IMR-90 (cell line): ENCODE measurements at regions not wholly inside any gene's neighbourhood (a gene's known extent, or its start where the extent isn't known, plus 50 kb on each side); places are given as distances from the start of the nearest gene placed in this dataset.

Experiments used
- ATAC-seq: fragments of 200-7000 bp; cut with Tn5 transposase; 2 replicates; pipeline ENCODE4 v1.9.1; 2020; ENCODE audit warnings: low read depth, mild to moderate bottlenecking, moderate library complexity
- BruUV-seq: library from RNA; stranded (reverse); fragments of 400-500 nt; replicated peaks from 2 replicates; lab custom pipeline; 2021; lab: Mats Ljungman, UMichigan
- CTCF ChIA-PET: fragments of 300-600 bp; formaldehyde crosslinking; extraction: SDS; loops from one replicate; lab custom pipeline; 2021; ENCODE audit warnings: antibody characterized with exemption; lab: Yijun Ruan, JAX
- POLR2A ChIA-PET: fragments of 300-600 bp; sonication (Branson Sonifier 250); formaldehyde crosslinking; loops from one replicate; lab custom pipeline; 2022; ENCODE audit warnings: antibody characterized with exemption; ENCODE audit not compliant: unreplicated experiment; lab: Charles Lee
- DNase-seq: peaks from one replicate; pipeline ENCODE4 v3.0.0; 2013
- H2AFZ ChIP-seq: replicated peaks from 2 replicates; pipeline ENCODE3; 2013; ENCODE audit warnings: low read length, mild to moderate bottlenecking; ENCODE audit not compliant: poor library complexity
- H2AK5ac ChIP-seq: 2 replicates; pipeline ENCODE4 v1.6.1; 2013; ENCODE audit warnings: low read depth, low read length, inconsistent platforms
- H2AK9ac ChIP-seq: replicated peaks from 2 replicates; pipeline ENCODE3; 2013; ENCODE audit warnings: mild to moderate bottlenecking, low read depth, low read length, moderate library complexity; ENCODE audit not compliant: poor library complexity
- H2BK120ac ChIP-seq: 2 replicates; pipeline ENCODE4 v1.6.1; 2013; ENCODE audit warnings: low read depth, low read length, inconsistent platforms
- H2BK15ac ChIP-seq: 3 replicates; pipeline ENCODE4 v1.6.1; 2013; ENCODE audit warnings: low read depth, low read length, inconsistent platforms
- H2BK20ac ChIP-seq: 2 replicates; pipeline ENCODE4 v1.6.1; 2013; ENCODE audit warnings: low read depth, mild to moderate bottlenecking, inconsistent platforms, low read length, moderate library complexity
- H2BK5ac ChIP-seq: 2 replicates; pipeline ENCODE4 v1.6.1; 2013; ENCODE audit warnings: mild to moderate bottlenecking, low read depth, low read length, inconsistent platforms; ENCODE audit not compliant: poor library complexity, severe bottlenecking
- H3K14ac ChIP-seq: replicated peaks from 2 replicates; pipeline ENCODE4 v1.6.1; 2013; ENCODE audit warnings: low read depth, low read length, inconsistent platforms
- H3K18ac ChIP-seq: 2 replicates; pipeline ENCODE4 v1.6.1; 2013; ENCODE audit warnings: low read depth, low read length, control low read depth
- H3K23ac ChIP-seq: 2 replicates; pipeline ENCODE4 v1.6.1; 2013; ENCODE audit warnings: low read depth, low read length, inconsistent platforms
- H3K27ac ChIP-seq: 2 replicates; pipeline ENCODE4 v1.5.1; 2013; ENCODE audit warnings: mild to moderate bottlenecking, control low read depth, low read length; ENCODE audit not compliant: insufficient read depth
- H3K27me3 ChIP-seq: 2 replicates; pipeline ENCODE4 v1.6.1; 2013; ENCODE audit warnings: low read length; ENCODE audit not compliant: control insufficient read depth, insufficient read depth
- H3K36me3 ChIP-seq: 2 replicates; pipeline ENCODE4 v1.6.1; 2013; ENCODE audit warnings: low read length, mixed read lengths; ENCODE audit not compliant: control insufficient read depth, insufficient read depth
- H3K4ac ChIP-seq: 2 replicates; pipeline ENCODE4 v1.6.1; 2013; ENCODE audit warnings: low read depth, low read length, inconsistent platforms
- H3K4me1 ChIP-seq: 2 replicates; pipeline ENCODE4 v1.6.1; 2013; ENCODE audit warnings: low read length, mixed read lengths; ENCODE audit not compliant: control insufficient read depth, insufficient read depth
- H3K4me2 ChIP-seq: 2 replicates; pipeline ENCODE4 v1.6.1; 2013; ENCODE audit warnings: low read depth, mild to moderate bottlenecking, control low read depth, low read length, moderate library complexity
- H3K4me3 ChIP-seq: 2 replicates; pipeline ENCODE4 v1.5.1; 2013; ENCODE audit warnings: low read depth, mild to moderate bottlenecking, control low read depth, low read length, moderate library complexity; ENCODE audit not compliant: insufficient read depth
- H3K56ac ChIP-seq: 2 replicates; pipeline ENCODE4 v1.6.1; 2013; ENCODE audit warnings: low read length, inconsistent platforms; ENCODE audit not compliant: insufficient read depth; ENCODE audit errors: extremely low read depth
- H3K79me1 ChIP-seq, 2 experiments: 2 replicates each; pipeline ENCODE4 v1.6.1; 2013; ENCODE audit warnings: low read length in 2 of 2, inconsistent platforms in 1 of 2, low read depth in 1 of 2
- H3K9ac ChIP-seq: 2 replicates; pipeline ENCODE4 v1.6.1; 2013; ENCODE audit warnings: low read depth, low read length, control low read depth
- H3K9me1 ChIP-seq: 2 replicates; pipeline ENCODE4 v1.6.1; 2013; ENCODE audit warnings: low read length, inconsistent platforms; ENCODE audit not compliant: insufficient read depth
- H3K9me3 ChIP-seq: 2 replicates; pipeline ENCODE4 v1.6.1; 2013; ENCODE audit warnings: low read length; ENCODE audit not compliant: control insufficient read depth, insufficient read depth
- H4K20me1 ChIP-seq: 2 replicates; pipeline ENCODE4 v1.6.1; 2013; ENCODE audit warnings: low read length, inconsistent platforms; ENCODE audit not compliant: insufficient read depth
- H4K5ac ChIP-seq: 2 replicates; pipeline ENCODE4 v1.6.1; 2013; ENCODE audit warnings: mild to moderate bottlenecking, low read depth, low read length, control low read depth
- H4K8ac ChIP-seq, 2 experiments: 2 replicates each; pipeline ENCODE4 v1.6.1; 2013; ENCODE audit warnings: low read depth in 2 of 2, low read length in 2 of 2, control low read depth in 1 of 2, inconsistent platforms in 1 of 2
- H4K91ac ChIP-seq: 2 replicates; pipeline ENCODE4 v1.6.1; 2013; ENCODE audit warnings: low read depth, low read length, inconsistent platforms; ENCODE audit not compliant: insufficient read depth
- BHLHE40 ChIP-seq: fragments of 150-350 bp; IDR thresholded peaks from 2 replicates; pipeline ENCODE4 v1.6.1; 2016; ENCODE audit warnings: mild to moderate bottlenecking, low read depth, low read length
- CEBPB ChIP-seq: IDR thresholded peaks from 2 replicates; pipeline ENCODE4 v1.6.1; 2012; ENCODE audit warnings: low read depth, low read length, improper control_type of control experiment
- CHD1 ChIP-seq: IDR thresholded peaks from 2 replicates; pipeline ENCODE4 v1.6.1; 2012; ENCODE audit warnings: low read depth, low read length, improper control_type of control experiment
- MXI1 ChIP-seq: IDR thresholded peaks from 2 replicates; pipeline ENCODE4 v1.6.1; 2012; ENCODE audit warnings: low read depth, mild to moderate bottlenecking, low read length, moderate library complexity, borderline replicate concordance
- NFE2L2 ChIP-seq: fragments of 150-350 bp; IDR thresholded peaks from 2 replicates; pipeline ENCODE4 v1.6.1; 2016; ENCODE audit warnings: low read depth, mild to moderate bottlenecking, low read length
- RAD21 ChIP-seq: IDR thresholded peaks from 2 replicates; pipeline ENCODE4 v1.6.1; 2012; ENCODE audit warnings: low read length, improper control_type of control experiment
- RCOR1 ChIP-seq: IDR thresholded peaks from 2 replicates; pipeline ENCODE4 v1.6.1; 2012; ENCODE audit warnings: mild to moderate bottlenecking, low read length, improper control_type of control experiment; ENCODE audit not compliant: insufficient replicate concordance
- RFX5 ChIP-seq: IDR thresholded peaks from 2 replicates; pipeline ENCODE4 v1.8.0; 2012; ENCODE audit warnings: low read depth, mild to moderate bottlenecking, low read length, moderate library complexity
- SMC3 ChIP-seq: fragments of 150-350 bp; IDR thresholded peaks from 2 replicates; pipeline ENCODE4 v1.6.1; 2016; ENCODE audit warnings: low read depth, mild to moderate bottlenecking, antibody characterized with exemption, low read length, moderate library complexity
- WGBS, 2 experiments: methylation state at CpG; one replicate each; pipeline versions ENCODE4 v1.1.5 to v1.1.7; 2013; ENCODE audit warnings: missing lambda C conversion rate in 2 of 2; ENCODE audit not compliant: insufficient read length in 1 of 2; ENCODE audit errors: extremely low coverage in 2 of 2; 5-methylcytosine and 5-hydroxymethylcytosine counted together
- dilution Hi-C: fragments of 300-500 bp; cut with HindIII; formaldehyde crosslinking; loops from one replicate; pipeline ENCODE4 v1.14.3; 2018; ENCODE audit warnings: low sequenced_read_pairs; ENCODE audit not compliant: unreplicated experiment
- in situ Hi-C: fragments of 300-500 bp; cut with MboI; formaldehyde crosslinking; loops from 3 replicates; pipeline ENCODE4 v1.14.3; 2019; ENCODE audit warnings: low sequenced_read_pairs, inconsistent platforms, mixed read lengths
- intact Hi-C: fragments of 100-400 bp; cut with micrococcal nuclease; formaldehyde crosslinking; loops from 2 replicates; pipeline ENCODE4 v1.10.0; 2022
- TF ChIP-seq, protein P1 (sequence below): conservative IDR thresholded peaks from 2 replicates; pipeline ENCODE4 v1.5.1; 2012; ENCODE audit warnings: mild to moderate bottlenecking, low read depth, low read length, improper control_type of control experiment
- TF ChIP-seq, protein P2 (sequence below): fragments of 150-350 bp; IDR thresholded peaks from 2 replicates; pipeline ENCODE4 v1.6.1; 2017; ENCODE audit warnings: mild to moderate bottlenecking, antibody characterized with exemption, low read length, low read depth

DNA sequence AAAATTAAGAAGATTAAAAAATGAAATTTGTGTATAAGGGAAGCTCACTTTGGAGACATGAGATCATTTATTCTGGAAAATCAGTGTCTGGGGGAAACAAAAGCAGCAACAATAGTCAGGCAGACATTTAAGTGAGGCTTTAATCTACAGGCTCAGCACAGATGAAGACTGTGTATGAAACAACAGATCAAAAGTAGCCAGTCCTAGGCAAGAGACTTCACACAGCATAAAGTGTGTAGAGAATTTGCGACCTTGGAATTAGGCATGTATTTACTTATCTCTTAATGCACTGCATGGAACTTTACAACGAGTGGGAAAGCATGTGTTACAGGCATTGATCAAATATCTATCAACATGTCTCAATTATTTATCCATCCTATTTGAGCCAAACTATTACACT lies 1099.9 kb downstream of the PLA2G4A start:
- Histone ChIP-seq H4K20me1 (no peaks in the 10 kb centered on the region), H4K91ac (no peak overlapping the region), H2BK15ac (no peak overlapping the region), H3K23ac (no peak overlapping the region), H3K79me1 (no peaks in the 10 kb centered on the region), H2AFZ (no peak overlapping the region), H3K18ac (no peak overlapping the region), H3K14ac (no peak overlapping the region; the same call in 1 of the 2 replicates), H2BK120ac (peak overlapping the region; percentile 30; the same call in 1 of the 2 replicates), H3K27ac (no peak overlapping the region), H3K9ac (no peak overlapping the region), H2BK5ac (no peak overlapping the region), H3K4ac (no peak overlapping the region), H3K4me2 (no peak overlapping the region), H3K36me3 (no peaks in the 10 kb centered on the region), H3K27me3 (no peaks in the 10 kb centered on the region), H3K9me3 (no peaks in the 10 kb centered on the region), H3K4me3 (no peak overlapping the region), H3K9me1 (peaks cover 2% of the 10 kb centered on the region; the same call in 1 of the 2 replicates), H4K5ac (no peak overlapping the region), H4K8ac (no peak overlapping the region), H3K4me1 (no peaks in the 10 kb centered on the region), H3K56ac (no peak overlapping the region), H2AK5ac (no peak overlapping the region), H2AK9ac (no peak overlapping the region), H2BK20ac (peak overlapping the region; percentile 72; the same call in 1 of the 2 replicates)
- TF ChIP-seq CHD1 (no peak), MXI1 (no peak), RAD21 (no peak), RFX5 (no peak), RCOR1 (no peak), SMC3 (no peak), NFE2L2 (no peak), BHLHE40 (no peak), CEBPB (no peak)
- TF ChIP-seq, protein P1, sequence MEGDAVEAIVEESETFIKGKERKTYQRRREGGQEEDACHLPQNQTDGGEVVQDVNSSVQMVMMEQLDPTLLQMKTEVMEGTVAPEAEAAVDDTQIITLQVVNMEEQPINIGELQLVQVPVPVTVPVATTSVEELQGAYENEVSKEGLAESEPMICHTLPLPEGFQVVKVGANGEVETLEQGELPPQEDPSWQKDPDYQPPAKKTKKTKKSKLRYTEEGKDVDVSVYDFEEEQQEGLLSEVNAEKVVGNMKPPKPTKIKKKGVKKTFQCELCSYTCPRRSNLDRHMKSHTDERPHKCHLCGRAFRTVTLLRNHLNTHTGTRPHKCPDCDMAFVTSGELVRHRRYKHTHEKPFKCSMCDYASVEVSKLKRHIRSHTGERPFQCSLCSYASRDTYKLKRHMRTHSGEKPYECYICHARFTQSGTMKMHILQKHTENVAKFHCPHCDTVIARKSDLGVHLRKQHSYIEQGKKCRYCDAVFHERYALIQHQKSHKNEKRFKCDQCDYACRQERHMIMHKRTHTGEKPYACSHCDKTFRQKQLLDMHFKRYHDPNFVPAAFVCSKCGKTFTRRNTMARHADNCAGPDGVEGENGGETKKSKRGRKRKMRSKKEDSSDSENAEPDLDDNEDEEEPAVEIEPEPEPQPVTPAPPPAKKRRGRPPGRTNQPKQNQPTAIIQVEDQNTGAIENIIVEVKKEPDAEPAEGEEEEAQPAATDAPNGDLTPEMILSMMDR = no peak
- TF ChIP-seq, protein P2, sequence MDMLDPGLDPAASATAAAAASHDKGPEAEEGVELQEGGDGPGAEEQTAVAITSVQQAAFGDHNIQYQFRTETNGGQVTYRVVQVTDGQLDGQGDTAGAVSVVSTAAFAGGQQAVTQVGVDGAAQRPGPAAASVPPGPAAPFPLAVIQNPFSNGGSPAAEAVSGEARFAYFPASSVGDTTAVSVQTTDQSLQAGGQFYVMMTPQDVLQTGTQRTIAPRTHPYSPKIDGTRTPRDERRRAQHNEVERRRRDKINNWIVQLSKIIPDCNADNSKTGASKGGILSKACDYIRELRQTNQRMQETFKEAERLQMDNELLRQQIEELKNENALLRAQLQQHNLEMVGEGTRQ = no peak
- dilution Hi-C loops (no loop called here), in situ Hi-C loops (no loop called here), intact Hi-C loops (loop anchor here (2.0 to 10.0 kb wide), 5 partner anchors 200 to 876 kb away; no protein-coding TSS in a partner anchor)
- no TSS peak for BruUV-seq
- ChIA-PET CTCF (interaction anchor here (0.6 to 1.0 kb wide), 2 partner anchors 52 to 1034 kb away, joined by 3 to 4 read pairs; no protein-coding TSS in a partner anchor), POLR2A (no interaction called here)
- DNase-seq = no peak
- no CpG with 5 or more reads among the region's 2 CpGs for WGBS, 2 experiments
- ATAC-seq = no peak
